Posterior cingulate gyrus (tissue), 11 donors: ENCODE measurements at regions not wholly inside any gene's neighbourhood (a gene's known extent, or its start where the extent isn't known, plus 50 kb on each side); places are given as distances from the start of the nearest gene placed in this dataset.

ENCODE experiments used
- DNase-seq, 10 donors: peaks; one replicate each; pipeline versions ENCODE4 v3.0.0 to v3.0.0-alpha.2; 2020 to 2021; ENCODE audit warnings: mixed read lengths in 3 of 10
- intact Hi-C: fragments of 100-400 bp; cut with DNase I; formaldehyde crosslinking; loops from one replicate; pipeline ENCODE4 v1.15.1; 2023

- intact Hi-C loops = no loop called here
Measured at GRCh38 chr4:176565049-176565448, 227.7 kb downstream of the VEGFC start.

DNA sequence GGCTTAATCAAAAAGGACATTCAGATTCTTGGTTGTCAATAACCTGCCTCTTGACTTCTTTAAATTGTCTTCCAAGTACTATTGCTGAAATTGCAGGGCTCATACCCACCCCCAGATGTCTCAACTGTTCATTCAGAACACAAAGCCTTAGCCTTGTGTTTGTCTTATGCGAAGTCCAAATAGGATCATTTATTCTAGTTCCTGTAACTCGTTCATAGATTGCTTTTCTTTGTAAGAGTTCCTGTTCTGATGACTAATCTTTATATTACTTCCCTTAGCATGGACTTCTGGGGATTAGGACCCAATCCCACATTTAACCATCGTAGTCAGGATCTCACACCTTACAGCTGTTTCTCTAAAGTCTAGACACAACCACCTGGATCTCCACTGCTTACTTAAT is 226.0 kb downstream of the VEGFC start:
- no peak for DNase-seq
- intact Hi-C loops = no loop called here

More at GRCh38 chr4:176565049-176565448, 227.7 kb downstream of the VEGFC start:
- no peak for DNase-seq

GRCh38 chr4:176568238-176568637 is 224.5 kb downstream of the VEGFC start:
- DNase-seq = no peak
- intact Hi-C loops = no loop called here

DNA sequence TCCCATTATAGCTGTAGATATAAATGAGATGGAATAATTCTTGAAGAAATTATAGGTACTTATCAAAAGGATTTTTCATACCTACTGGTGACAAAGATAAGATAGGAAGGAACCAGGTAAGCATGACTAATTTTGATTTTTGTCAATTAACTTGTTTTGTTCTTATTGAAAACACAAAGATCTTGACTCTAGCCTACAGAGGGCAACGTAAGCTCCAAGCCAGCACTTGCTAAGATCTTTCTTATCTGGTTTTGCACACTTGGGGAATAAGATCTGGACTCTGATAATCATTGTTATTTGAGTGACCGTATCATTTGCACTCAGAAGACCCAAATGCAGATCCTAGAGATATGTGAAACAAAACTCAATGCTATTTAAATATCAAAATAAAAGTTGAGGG is 223.4 kb downstream of the VEGFC start:
- no peak for DNase-seq
- intact Hi-C loops = no loop called here

DNA sequence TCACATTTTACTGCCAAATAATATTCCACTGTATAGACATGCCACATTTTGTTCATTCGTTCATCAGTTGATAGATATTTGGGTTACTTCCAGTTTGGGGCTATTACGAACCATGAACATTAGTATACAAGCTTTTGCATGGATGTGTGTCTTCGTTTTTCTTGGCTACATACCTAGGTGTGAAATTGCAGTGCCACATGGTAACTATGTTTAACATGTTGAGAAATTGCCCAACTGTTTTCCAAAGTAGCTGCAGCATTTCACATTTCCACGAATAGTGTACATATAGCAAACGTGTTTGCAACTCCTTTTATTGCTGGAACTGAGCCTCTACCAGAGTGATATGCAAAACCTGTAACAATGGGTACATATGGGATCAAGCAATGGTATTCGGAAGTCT is 221.5 kb downstream of the VEGFC start:
- intact Hi-C loops = no loop called here

DNA sequence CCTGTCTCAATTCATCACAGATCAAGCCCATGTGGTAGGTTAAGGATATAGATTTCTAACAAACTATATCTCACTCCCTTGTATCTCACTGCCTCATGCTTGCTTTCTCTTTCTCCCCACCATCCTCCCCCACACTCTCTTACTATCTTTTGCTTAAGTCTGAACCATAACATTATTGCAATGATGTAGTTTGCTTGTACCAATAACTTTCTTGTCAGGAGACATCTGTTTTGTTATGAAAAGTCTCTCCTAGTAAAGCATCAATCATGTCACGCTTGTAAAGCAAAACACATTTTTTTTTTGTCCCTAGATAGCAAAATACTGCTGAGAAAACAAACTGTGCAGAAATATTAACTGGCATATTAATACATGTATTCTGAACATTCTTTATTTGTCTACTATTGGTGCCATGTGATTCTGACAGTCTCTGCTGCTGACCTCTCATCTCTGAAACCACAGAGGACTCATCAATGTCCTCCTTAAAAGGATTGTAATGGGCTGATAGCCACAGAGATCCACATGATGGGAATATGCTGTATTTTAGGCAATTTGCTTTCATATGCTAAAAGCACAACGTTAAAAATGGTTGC is 217.5 kb downstream of the VEGFC start:
- intact Hi-C loops = no loop called here
- no peak for DNase-seq

More for the DNA sequence above, 221.5 kb downstream of the VEGFC start:
- no peak for DNase-seq

DNA sequence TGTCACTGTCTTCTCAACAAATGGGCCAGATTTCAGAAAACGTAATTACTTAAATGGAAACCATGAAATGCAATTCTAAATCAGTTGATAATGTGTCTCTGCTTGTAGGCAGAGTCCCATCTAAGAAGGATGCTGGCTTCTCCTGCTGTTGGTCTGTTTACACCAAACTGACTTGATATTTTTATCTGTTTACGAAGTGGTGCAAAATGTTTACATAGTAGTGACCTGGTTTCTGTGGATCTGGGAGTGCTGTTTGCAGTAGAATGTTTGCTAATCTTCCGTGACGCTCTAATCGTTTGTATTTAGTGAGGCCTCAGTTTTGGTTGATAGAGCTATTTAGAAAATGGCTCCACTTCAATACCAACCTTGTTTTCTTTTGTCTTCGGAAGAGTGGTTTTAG is 213.5 kb downstream of the VEGFC start:
- DNase-seq = no peak
- intact Hi-C loops = no loop called here

GRCh38 chr4:176583278-176583677 is 209.4 kb downstream of the VEGFC start:
- DNase-seq = no peak
- intact Hi-C loops = no loop called here

GRCh38 chr4:176584031-176584606 is 208.6 kb downstream of the VEGFC start:
- no peak for DNase-seq
- intact Hi-C loops = no loop called here

DNA sequence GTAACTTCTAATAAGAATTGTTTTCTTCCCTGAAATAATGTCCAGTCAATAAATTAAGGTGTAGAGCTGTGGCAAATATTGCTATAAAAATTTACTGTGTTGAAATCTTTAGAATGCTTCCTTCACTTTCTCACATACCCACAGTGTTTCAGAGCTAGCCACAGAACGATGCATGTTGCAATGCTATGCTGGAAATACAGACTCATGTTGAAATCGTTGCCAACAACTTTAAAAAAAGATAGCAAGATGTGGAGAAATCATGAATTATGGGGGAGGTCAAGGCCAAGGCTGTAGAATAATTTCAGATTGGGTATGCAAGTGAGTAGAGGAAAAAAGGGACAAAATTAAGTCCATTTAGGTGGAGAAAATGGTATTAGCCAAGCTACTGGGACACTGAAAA is 204.8 kb downstream of the VEGFC start:
- no peak for DNase-seq

DNA sequence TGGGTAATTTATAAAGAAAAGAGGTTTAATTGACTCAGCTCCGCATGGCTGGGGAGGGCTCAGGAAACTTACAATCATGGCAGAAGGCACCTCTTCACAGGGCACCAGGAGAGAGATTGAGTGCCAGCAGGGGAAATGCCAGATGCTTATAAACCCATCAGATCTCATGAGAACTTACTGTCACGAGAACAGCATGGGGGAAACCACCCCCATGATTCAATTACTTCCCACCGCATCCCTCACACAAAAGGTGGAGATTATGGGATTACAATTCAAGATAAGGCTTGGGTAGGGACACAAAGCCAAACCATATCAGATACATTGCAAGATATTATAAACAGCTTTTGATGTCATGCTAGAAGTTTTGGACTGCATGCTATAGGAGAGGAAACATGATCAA is 204.3 kb downstream of the VEGFC start:
- intact Hi-C loops = no loop called here
- DNase-seq = no peak

More for the DNA sequence above, 204.8 kb downstream of the VEGFC start:
- intact Hi-C loops = no loop called here

DNA sequence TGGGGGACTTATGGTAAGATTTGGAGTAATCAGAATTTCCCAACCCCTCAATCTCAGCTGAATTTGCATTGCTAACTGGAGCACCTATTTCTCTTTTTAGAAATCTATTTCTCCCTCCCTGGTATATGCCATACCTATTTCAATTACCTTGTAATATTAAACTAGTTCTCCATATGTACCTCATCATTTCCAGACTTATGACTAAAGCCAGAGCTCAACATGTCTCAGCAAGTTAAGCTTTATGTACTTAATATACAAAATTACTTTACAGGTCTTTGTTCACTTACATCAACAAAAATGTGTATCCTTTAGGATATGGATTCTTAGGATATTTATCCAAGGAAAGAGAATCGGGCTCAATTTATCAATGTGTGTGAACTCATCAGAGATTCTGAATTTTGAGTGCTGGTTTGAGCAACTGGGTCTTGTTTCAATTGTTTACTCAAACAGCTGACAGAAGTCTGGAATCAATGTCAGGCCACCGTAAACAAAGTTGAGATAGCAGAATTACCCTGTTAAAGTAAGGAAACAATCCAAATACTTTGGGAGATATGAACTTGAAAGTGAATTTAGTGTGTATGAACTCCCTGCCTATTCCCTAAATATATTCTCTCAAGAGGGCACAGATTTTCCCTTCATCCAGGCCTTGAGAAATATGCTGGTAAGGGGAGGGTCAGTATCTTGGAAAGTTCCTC is 199.6 kb downstream of the VEGFC start:
- intact Hi-C loops = no loop called here
- DNase-seq = no peak

GRCh38 chr4:176593943-176594342 is 198.8 kb downstream of the VEGFC start:
- intact Hi-C loops = no loop called here
- no peak for DNase-seq

- no peak for DNase-seq
Measured at GRCh38 chr4:176595257-176595656, 197.5 kb downstream of the VEGFC start.

DNA sequence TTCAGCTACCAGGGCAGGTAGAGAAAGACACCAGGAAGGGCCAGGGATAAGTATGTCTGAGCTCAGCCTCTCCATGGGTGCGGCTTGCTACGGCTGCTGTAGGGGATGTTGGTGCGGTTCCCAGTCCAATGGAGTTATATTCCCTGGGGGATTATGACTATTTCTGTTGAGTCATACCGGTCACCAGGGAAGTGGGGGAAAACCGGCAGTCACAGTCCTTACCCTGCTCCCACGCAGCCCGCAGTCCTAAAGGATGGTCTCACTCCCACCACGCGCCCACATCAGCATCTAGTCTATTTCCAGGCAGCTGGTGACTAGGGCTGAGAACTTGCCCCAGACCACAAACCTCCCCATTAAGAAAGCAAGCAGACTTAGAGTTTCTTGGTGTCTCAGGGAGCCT is 191.6 kb downstream of the VEGFC start:
- DNase-seq = peak in 1 of 10 donors; percentile 46
- intact Hi-C loops = no loop called here

More at GRCh38 chr4:176595257-176595656, 197.5 kb downstream of the VEGFC start:
- intact Hi-C loops = no loop called here

DNA sequence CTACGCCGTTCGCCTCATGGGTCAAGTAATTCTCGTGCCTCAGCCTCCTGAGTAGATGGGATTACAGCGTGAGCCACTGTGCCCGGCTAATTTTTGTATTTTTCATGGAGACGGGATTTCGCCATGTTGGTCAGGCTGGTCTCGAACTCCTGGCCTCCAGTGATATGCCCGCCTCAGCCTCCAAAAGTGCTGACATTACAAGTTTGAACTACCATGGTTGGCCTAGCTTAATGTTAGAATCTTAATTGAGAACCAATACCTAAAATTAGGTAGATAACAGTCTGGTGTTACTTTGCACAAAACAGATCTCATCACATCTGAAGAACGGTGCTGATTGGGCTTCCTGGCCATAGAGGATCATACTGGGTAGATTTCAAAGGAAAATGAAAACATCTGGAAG is 184.9 kb downstream of the VEGFC start:
- DNase-seq = no peak
- intact Hi-C loops = no loop called here

GRCh38 chr4:176608346-176608745 is 184.4 kb downstream of the VEGFC start:
- intact Hi-C loops = no loop called here
- DNase-seq = no peak

GRCh38 chr4:176610594-176610993 is 182.1 kb downstream of the VEGFC start:
- intact Hi-C loops = no loop called here
- no peak for DNase-seq

GRCh38 chr4:176611381-176611780 is 181.3 kb downstream of the VEGFC start:
- intact Hi-C loops = no loop called here

DNA sequence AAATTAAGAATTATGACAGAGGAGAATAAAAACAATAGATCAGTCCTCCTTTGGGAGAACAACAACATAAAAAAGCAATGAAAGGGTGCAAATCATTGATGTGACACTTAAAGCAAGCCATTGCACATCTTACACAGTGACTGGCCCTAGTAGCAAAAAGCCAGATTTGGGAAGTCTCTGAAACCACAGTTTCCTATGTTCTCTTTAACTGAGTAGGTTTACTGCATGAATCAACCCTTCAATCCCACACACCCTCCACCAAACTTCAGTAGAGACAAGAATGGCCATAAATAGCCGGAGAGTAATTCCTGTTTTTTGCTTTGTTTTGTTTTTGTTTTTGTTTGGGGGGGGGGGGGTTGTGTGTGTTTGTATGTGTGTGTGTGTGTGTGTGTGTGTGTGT is 180.8 kb downstream of the VEGFC start:
- DNase-seq = no peak
- intact Hi-C loops = no loop called here

More at GRCh38 chr4:176611381-176611780, 181.3 kb downstream of the VEGFC start:
- no peak for DNase-seq

- no peak for DNase-seq
- intact Hi-C loops = no loop called here
Measured at GRCh38 chr4:176614793-176615192, 177.9 kb downstream of the VEGFC start.

DNA sequence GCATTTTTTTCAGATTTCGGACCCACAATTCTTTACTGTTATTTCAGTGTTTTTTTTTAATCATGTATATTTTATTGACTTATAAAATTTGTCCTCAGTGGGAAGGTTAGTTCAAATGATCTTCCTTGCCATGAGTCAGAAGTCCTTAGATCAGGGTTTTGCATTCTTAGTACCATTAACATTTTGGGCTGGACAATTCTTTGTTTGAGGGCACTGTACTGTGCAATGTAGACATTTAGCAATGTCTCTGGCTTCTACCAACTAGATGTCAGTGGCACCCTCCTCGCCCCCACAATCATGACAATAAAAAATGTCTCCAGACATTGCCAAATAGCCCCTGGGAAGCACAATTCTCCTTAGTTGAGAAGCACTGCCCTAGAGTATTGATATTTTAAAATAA is 176.6 kb downstream of the VEGFC start:
- intact Hi-C loops = no loop called here
- DNase-seq = no peak
